ENCODE measurements at regions not wholly inside any gene's neighbourhood (a gene's known extent, or its start where the extent isn't known, plus 50 kb on each side); places are given as distances from the start of the nearest gene placed in this dataset.

DNA sequence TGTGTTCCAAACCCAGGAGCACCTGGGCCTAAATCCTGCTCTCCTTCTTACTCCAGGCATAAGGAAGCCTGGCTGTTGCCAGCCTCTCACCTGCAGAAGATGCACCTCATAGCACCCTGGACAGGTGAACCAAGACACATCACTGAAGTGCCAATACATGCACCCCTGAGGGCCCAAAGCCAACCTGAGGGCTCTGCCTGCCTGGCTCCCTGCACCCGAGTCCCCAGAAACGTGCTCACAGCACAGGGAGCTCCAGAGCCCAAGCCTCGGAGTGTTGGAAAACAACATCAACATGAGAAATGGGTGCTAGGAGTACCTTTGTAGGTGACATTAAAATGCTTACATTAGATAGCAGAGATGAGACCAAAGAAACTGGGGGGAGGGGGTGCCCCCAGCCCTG is 96.3 kb upstream of the RAB6C start:
- ChIA-PET POLR2A (no interaction called here), CTCF (ENCODE audit: low intra/inter-chr PET ratio) (no interaction called here)
- in situ Hi-C loops (cut with MboI), result no loop called here
- Histone ChIP-seq H3K9ac (ENCODE audit: insufficient read depth in 1 of 2, low read depth in 2 of 2, low read length in 2 of 2) (no peak overlapping the region), H3K27me3 (ENCODE audit: control insufficient read depth in 2 of 2, insufficient read depth in 2 of 2, low read length in 2 of 2) (peaks cover 0 to 11% of the 10 kb centered on the region in 2 experiments; a peak in 2 of 5 replicates), H4K20me1 (replicated peaks; ENCODE audit: control insufficient read depth, insufficient read depth, low read length) (no peaks in the 10 kb centered on the region), H3K4me1 (replicated peaks in 1 of 2; ENCODE audit: control insufficient read depth in 2 of 2, insufficient read depth in 2 of 2, low read length in 2 of 2) (peaks cover 0 to 3% of the 10 kb centered on the region in 2 experiments; a peak in 1 of 5 replicates), H3K9me3 (replicated peaks; ENCODE audit: control insufficient read depth, insufficient read depth, low read depth, low read length) (no peaks in the 10 kb centered on the region), H3K4me3 (no peak overlapping the region), H3K9me1 (ENCODE audit: control insufficient read depth, insufficient read depth, low read length) (no peaks in the 10 kb centered on the region), H3K79me2 (ENCODE audit: control insufficient read depth, insufficient read depth, low read length) (no peaks in the 10 kb centered on the region), H3K4me2 (ENCODE audit: insufficient read depth, low read length) (no peak overlapping the region), H3K36me3 (ENCODE audit: control insufficient read depth, insufficient read depth, low read length) (no peaks in the 10 kb centered on the region), H2AFZ (ENCODE audit: low read depth, low read length) (no peak overlapping the region), H3K27ac (ENCODE audit: extremely low read depth, low read depth, low read length) (no peak overlapping the region)
- 3% methylated on average over 3 of the region's 3 CpGs for WGBS (ENCODE audit: insufficient coverage, low coverage, missing lambda C conversion rate)
- DNase-seq (ENCODE audit: extremely low read depth in 1 of 4, low spot score in 3 of 4), result no peak
- intact Hi-C loops (cut with micrococcal nuclease), result no loop called here
- no peak for ATAC-seq
- no peak for TF ChIP-seq KAT8 (IDR thresholded peaks at IDR 0.05; ENCODE audit: low read depth)
- TF ChIP-seq CBX5 (IDR thresholded peaks at IDR 0.05; ENCODE audit: borderline replicate concordance, low read depth), result no peak
- TF ChIP-seq TAF9B (IDR thresholded peaks at IDR 0.05; ENCODE audit: partially characterized antibody), result no peak
- TF ChIP-seq, protein P1, sequence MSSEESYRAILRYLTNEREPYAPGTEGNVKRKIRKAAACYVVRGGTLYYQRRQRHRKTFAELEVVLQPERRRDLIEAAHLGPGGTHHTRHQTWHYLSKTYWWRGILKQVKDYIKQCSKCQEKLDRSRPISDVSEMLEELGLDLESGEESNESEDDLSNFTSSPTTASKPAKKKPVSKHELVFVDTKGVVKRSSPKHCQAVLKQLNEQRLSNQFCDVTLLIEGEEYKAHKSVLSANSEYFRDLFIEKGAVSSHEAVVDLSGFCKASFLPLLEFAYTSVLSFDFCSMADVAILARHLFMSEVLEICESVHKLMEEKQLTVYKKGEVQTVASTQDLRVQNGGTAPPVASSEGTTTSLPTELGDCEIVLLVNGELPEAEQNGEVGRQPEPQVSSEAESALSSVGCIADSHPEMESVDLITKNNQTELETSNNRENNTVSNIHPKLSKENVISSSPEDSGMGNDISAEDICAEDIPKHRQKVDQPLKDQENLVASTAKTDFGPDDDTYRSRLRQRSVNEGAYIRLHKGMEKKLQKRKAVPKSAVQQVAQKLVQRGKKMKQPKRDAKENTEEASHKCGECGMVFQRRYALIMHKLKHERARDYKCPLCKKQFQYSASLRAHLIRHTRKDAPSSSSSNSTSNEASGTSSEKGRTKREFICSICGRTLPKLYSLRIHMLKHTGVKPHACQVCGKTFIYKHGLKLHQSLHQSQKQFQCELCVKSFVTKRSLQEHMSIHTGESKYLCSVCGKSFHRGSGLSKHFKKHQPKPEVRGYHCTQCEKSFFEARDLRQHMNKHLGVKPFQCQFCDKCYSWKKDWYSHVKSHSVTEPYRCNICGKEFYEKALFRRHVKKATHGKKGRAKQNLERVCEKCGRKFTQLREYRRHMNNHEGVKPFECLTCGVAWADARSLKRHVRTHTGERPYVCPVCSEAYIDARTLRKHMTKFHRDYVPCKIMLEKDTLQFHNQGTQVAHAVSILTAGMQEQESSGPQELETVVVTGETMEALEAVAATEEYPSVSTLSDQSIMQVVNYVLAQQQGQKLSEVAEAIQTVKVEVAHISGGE (CRISPR knock-in tag; IDR thresholded peaks at IDR 0.05), result no peak
- no TSS peak for BruUV-seq (replicated peaks)
- no peak for FAIRE-seq
